CD4-positive, alpha-beta T cell (primary cell): ENCODE measurements at regions not wholly inside any gene's neighbourhood (a gene's known extent, or its start where the extent isn't known, plus 50 kb on each side); places are given as distances from the start of the nearest gene placed in this dataset.

ENCODE experiments used
- ATAC-seq: fragments of 200-7000 bp; cut with Tn5 transposase; one replicate; pipeline ENCODE4 v1.10.0; 2022; ENCODE audit warnings: mild to moderate bottlenecking; ENCODE audit not compliant: poor library complexity
- CTCF ChIA-PET: fragments of 350-600 bp; sonication (Branson Sonifier 250); formaldehyde crosslinking; loops from one replicate; lab custom pipeline; 2021; ENCODE audit warnings: antibody characterized with exemption, inconsistent platforms; lab: Charles Lee
- POLR2A ChIA-PET: fragments of 350-600 bp; sonication (Branson Sonifier 250); formaldehyde crosslinking; loops from one replicate; lab custom pipeline; 2021; ENCODE audit warnings: antibody characterized with exemption, inconsistent platforms; lab: Charles Lee
- DNase-seq, 14 experiments: peaks; one replicate each; pipeline ENCODE4 v3.0.0-alpha.2; 2013 to 2020; ENCODE audit warnings: mixed read lengths in 2 of 14
- H3K27ac ChIP-seq, 2 donors: one replicate each; pipeline versions ENCODE4 v1.5.1 to v1.7.0; 2013; ENCODE audit warnings: low read length in 2 of 2, low read depth in 1 of 2, mild to moderate bottlenecking in 1 of 2
- H3K27me3 ChIP-seq, 2 experiments: 1 replicate in 1 of 2; 2 replicates in 1 of 2; pipeline versions ENCODE4 v1.6.1 to v1.7.0; 2013; ENCODE audit warnings: low read length in 2 of 2, control low read depth in 1 of 2, mild to moderate bottlenecking in 1 of 2, moderate library complexity in 1 of 2; ENCODE audit not compliant: insufficient read depth in 2 of 2, control insufficient read depth in 1 of 2
- H3K36me3 ChIP-seq: one replicate; pipeline ENCODE4 v1.6.1; 2013; ENCODE audit warnings: low read length, control low read depth; ENCODE audit not compliant: insufficient read depth
- H3K4me1 ChIP-seq: one replicate; pipeline ENCODE4 v1.6.1; 2013; ENCODE audit warnings: low read length, control low read depth; ENCODE audit not compliant: insufficient read depth
- H3K4me3 ChIP-seq: one replicate; pipeline ENCODE4 v1.5.1; 2013; ENCODE audit warnings: mild to moderate bottlenecking, low read length, moderate library complexity
- H3K9me3 ChIP-seq, 2 experiments: 1 replicate in 1 of 2; 2 replicates in 1 of 2; pipeline versions ENCODE4 v1.6.1 to v1.7.0; 2013; ENCODE audit warnings: low read length in 2 of 2, mild to moderate bottlenecking in 2 of 2, control low read depth in 1 of 2, moderate library complexity in 1 of 2; ENCODE audit not compliant: control insufficient read depth in 1 of 2, insufficient read depth in 1 of 2
- H3K27ac Mint-ChIP-seq: one replicate; pipeline ENCODE4 v1.8.0; 2020; ENCODE audit warnings: mixed read lengths
- H3K27me3 Mint-ChIP-seq: one replicate; pipeline ENCODE4 v1.8.0; 2021; ENCODE audit warnings: mixed read lengths
- H3K36me3 Mint-ChIP-seq: one replicate; pipeline ENCODE4 v1.8.0; 2021; ENCODE audit warnings: low read depth, mixed read lengths
- H3K4me1 Mint-ChIP-seq: one replicate; pipeline ENCODE4 v1.8.0; 2021; ENCODE audit warnings: low read depth, mixed read lengths
- H3K4me3 Mint-ChIP-seq: one replicate; pipeline ENCODE4 v1.8.0; 2020; ENCODE audit warnings: mild to moderate bottlenecking, mixed read lengths
- H3K9me3 Mint-ChIP-seq: one replicate; pipeline ENCODE4 v1.8.0; 2020; ENCODE audit warnings: mixed read lengths
- CTCF ChIP-seq: fragments of 200-600 bp; IDR thresholded peaks from one replicate; pipeline ENCODE4 v1.8.0; 2022; ENCODE audit warnings: antibody characterized with exemption, mild to moderate bottlenecking
- intact Hi-C, 2 experiments: fragments of 100-400 bp; cut with DNase I in 1 of 2; cut with micrococcal nuclease in 1 of 2; formaldehyde crosslinking; loops; one replicate each; pipeline versions ENCODE4 v1.15.1 to v1.9.0; 2023 to 2025; cut with DNase I, micrococcal nuclease

DNA sequence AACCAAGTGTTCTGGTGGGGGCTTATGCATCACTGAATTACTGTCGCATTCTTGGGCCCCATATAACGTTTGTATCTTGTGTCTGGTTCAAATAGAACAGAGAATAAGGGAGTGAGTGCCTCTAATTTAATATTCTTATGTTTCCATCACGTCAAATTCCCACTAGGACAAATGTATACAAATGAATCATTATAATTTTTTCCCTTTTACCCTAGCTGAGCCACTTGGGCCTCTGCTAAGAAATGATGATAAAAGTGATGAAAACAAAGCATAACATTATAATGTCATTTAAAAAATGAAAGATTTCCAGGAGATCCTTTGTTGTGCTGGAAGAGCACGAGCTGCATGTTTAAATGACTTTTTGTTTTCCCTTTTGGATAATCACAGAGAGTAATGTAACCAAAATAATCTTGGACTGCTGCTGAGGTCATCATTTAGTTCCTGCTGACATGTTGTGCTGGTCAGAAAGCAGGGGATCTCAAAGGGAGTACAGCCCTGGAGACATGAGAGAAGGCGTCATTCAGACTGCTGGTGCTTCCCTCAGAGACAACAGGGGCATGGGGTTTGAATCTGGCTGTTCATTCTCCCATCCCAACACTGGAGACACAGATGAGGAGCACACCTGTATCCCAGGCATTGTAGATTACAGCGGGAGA is 105.1 kb upstream of the SCOC start:
- DNase-seq (no peak), ATAC-seq (no peak)
- no peaks in the 10 kb centered on the region for H3K27me3 Mint-ChIP-seq
- no peaks in the 10 kb centered on the region for H3K4me1 Mint-ChIP-seq
- Histone ChIP-seq H3K27ac (no peak overlapping the region), H3K4me1 (no peaks in the 10 kb centered on the region), H3K36me3 (no peaks in the 10 kb centered on the region), H3K4me3 (no peak overlapping the region), H3K27me3 (peaks cover 0 to 2% of the 10 kb centered on the region in 2 experiments), H3K9me3 (no peaks in the 10 kb centered on the region)
- intact Hi-C loops: no loop called here
- TF ChIP-seq CTCF: no peak
- ChIA-PET POLR2A (no interaction called here), CTCF (no interaction called here)
- no peak overlapping the region for H3K4me3 Mint-ChIP-seq
- no peaks in the 10 kb centered on the region for H3K9me3 Mint-ChIP-seq
- H3K36me3 Mint-ChIP-seq: no peaks in the 10 kb centered on the region
- H3K27ac Mint-ChIP-seq: no peak overlapping the region

DNA sequence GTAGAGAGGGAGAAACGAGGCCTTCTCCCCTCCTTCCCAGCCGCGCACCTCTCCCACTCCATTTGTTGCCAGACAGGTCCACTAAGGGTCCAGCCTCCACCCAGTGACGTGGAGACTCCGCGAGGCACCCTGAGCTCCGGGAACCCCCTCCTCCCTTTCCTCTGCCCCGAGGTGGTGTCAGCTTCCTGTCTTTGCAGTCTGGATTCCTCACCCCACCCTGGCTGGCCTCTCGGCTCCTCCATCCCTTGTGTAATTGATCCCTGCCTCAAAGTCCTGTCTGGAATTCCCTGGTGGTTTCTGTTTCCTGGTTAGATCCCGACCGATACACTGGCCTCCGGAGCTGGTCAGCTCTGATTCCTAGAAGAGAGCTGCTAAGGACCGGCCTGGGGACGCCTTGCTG is 105.9 kb upstream of the SCOC start:
- intact Hi-C loops: no loop called here
- Histone ChIP-seq H3K4me3 (no peak overlapping the region), H3K9me3 (no peaks in the 10 kb centered on the region), H3K4me1 (no peaks in the 10 kb centered on the region), H3K27me3 (peaks cover 0 to 2% of the 10 kb centered on the region in 2 experiments), H3K27ac (no peak overlapping the region), H3K36me3 (no peaks in the 10 kb centered on the region)
- no peak overlapping the region for H3K27ac Mint-ChIP-seq
- CTCF ChIA-PET: no interaction called here
- H3K4me3 Mint-ChIP-seq: no peak overlapping the region
- DNase-seq: no peak
- POLR2A ChIA-PET: no interaction called here
- H3K4me1 Mint-ChIP-seq: no peaks in the 10 kb centered on the region
- H3K27me3 Mint-ChIP-seq: no peaks in the 10 kb centered on the region
- no peaks in the 10 kb centered on the region for H3K36me3 Mint-ChIP-seq
- no peaks in the 10 kb centered on the region for H3K9me3 Mint-ChIP-seq
- no peak for ATAC-seq
- no peak for TF ChIP-seq CTCF

- no peaks in the 10 kb centered on the region for H3K36me3 Mint-ChIP-seq
- no peaks in the 10 kb centered on the region for H3K4me1 ChIP-seq
- H3K27ac Mint-ChIP-seq: no peak overlapping the region
- no peak overlapping the region for H3K27ac ChIP-seq
- no peaks in the 10 kb centered on the region for H3K4me1 Mint-ChIP-seq
- no peaks in the 10 kb centered on the region for H3K9me3 ChIP-seq
- no peaks in the 10 kb centered on the region for H3K27me3 Mint-ChIP-seq
- no peak for TF ChIP-seq CTCF
- intact Hi-C loops: no loop called here
- no peak overlapping the region for H3K4me3 ChIP-seq
- DNase-seq: no peak
- ATAC-seq: no peak
- no peaks in the 10 kb centered on the region for H3K9me3 Mint-ChIP-seq
- no peak overlapping the region for H3K4me3 Mint-ChIP-seq
- H3K27me3 ChIP-seq: peaks cover 0 to 2% of the 10 kb centered on the region in 2 experiments
- POLR2A ChIA-PET: no interaction called here
- CTCF ChIA-PET: no interaction called here
- H3K36me3 ChIP-seq: no peaks in the 10 kb centered on the region
These were observed 106.4 kb upstream of the SCOC start for GRCh38 chr4:140266958-140267568.
